ENCODE measurements at regions not wholly inside any gene's neighbourhood (a gene's known extent, or its start where the extent isn't known, plus 50 kb on each side); places are given as distances from the start of the nearest gene placed in this dataset.

GRCh38 chr5:82777106-82777505, 300.1 kb downstream of the TMEM167A start:
- DNase-seq = no peak
- intact Hi-C loops (cut with DNase I; ENCODE audit: low total_unique reads) = no loop called here
- H3K27me3 ChIP-seq = no peaks in the 10 kb centered on the region
- TF ChIP-seq, protein P1, sequence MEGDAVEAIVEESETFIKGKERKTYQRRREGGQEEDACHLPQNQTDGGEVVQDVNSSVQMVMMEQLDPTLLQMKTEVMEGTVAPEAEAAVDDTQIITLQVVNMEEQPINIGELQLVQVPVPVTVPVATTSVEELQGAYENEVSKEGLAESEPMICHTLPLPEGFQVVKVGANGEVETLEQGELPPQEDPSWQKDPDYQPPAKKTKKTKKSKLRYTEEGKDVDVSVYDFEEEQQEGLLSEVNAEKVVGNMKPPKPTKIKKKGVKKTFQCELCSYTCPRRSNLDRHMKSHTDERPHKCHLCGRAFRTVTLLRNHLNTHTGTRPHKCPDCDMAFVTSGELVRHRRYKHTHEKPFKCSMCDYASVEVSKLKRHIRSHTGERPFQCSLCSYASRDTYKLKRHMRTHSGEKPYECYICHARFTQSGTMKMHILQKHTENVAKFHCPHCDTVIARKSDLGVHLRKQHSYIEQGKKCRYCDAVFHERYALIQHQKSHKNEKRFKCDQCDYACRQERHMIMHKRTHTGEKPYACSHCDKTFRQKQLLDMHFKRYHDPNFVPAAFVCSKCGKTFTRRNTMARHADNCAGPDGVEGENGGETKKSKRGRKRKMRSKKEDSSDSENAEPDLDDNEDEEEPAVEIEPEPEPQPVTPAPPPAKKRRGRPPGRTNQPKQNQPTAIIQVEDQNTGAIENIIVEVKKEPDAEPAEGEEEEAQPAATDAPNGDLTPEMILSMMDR (IDR thresholded peaks at IDR 0.05) = no peak
- no peaks in the 10 kb centered on the region for H3K9me3 ChIP-seq
- no peaks in the 10 kb centered on the region for H3K36me3 ChIP-seq
- no peak overlapping the region for H3K4me3 ChIP-seq
- no peaks in the 10 kb centered on the region for H3K4me1 ChIP-seq
- H3K27ac ChIP-seq = no peak overlapping the region

- Histone ChIP-seq H3K27me3 (no peaks in the 10 kb centered on the region), H3K36me3 (no peaks in the 10 kb centered on the region), H3K4me1 (no peaks in the 10 kb centered on the region), H3K4me3 (no peak overlapping the region), H3K9me3 (no peaks in the 10 kb centered on the region), H3K27ac (no peak overlapping the region)
- intact Hi-C loops (cut with DNase I; ENCODE audit: low total_unique reads) = no loop called here
- no peak for DNase-seq
- TF ChIP-seq, protein P1 (IDR thresholded peaks at IDR 0.05) = no peak
Observed at GRCh38 chr5:82772281-82772680, 304.9 kb downstream of the TMEM167A start.

GRCh38 chr5:82766206-82766605, 311.0 kb downstream of the TMEM167A start:
- DNase-seq = no peak
- Histone ChIP-seq H3K9me3 (no peaks in the 10 kb centered on the region), H3K27me3 (no peaks in the 10 kb centered on the region), H3K36me3 (no peaks in the 10 kb centered on the region), H3K4me1 (no peaks in the 10 kb centered on the region), H3K4me3 (no peak overlapping the region), H3K27ac (no peak overlapping the region)
- intact Hi-C loops (cut with DNase I; ENCODE audit: low total_unique reads) = no loop called here
- TF ChIP-seq, protein P1 (IDR thresholded peaks at IDR 0.05) = no peak

DNA sequence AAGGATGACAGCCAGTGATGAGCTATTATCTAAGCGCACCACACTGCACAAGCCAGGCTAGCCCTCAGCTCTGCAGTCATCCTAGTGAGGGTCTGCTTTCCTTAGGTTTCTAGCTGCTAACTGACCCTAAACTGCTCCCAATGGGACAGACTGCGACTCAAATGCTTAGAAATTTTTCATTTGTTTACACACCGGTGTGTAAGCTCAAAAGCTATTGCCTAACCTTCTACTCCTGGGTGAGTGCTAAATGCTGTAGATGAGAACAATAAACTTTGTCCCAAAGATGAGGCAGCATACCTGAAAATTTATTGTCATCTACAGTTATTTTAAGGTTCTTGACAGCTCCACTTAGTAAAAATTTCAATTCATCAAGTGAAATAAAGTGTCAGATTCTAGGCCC, 311.4 kb downstream of the TMEM167A start:
- intact Hi-C loops (cut with DNase I; ENCODE audit: low total_unique reads) = no loop called here
- DNase-seq = no peak
- no peaks in the 10 kb centered on the region for H3K27me3 ChIP-seq
- H3K27ac ChIP-seq = no peak overlapping the region
- no peak overlapping the region for H3K4me3 ChIP-seq
- H3K36me3 ChIP-seq = no peaks in the 10 kb centered on the region
- no peaks in the 10 kb centered on the region for H3K9me3 ChIP-seq
- no peaks in the 10 kb centered on the region for H3K4me1 ChIP-seq
- TF ChIP-seq, protein P1 (IDR thresholded peaks at IDR 0.05) = no peak

DNA sequence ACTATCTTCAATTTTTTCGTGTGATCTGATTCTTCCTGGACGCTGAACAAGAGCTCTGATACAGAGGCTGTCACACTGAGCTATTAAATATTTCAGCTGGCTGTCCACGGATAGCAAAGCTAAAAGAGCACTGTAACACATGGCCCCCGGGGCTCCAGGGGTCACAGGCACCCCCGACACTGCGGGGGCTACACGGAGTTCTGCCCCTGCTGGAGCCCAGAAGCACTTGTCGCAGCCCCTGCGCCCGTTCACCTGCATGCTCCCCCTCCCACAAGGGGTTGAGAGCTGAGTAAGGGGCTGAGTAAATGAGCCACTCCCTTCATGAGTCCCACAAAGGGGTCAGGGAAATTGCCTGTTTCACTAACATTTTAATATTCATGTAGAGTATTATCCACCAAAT, 316.3 kb downstream of the TMEM167A start:
- Histone ChIP-seq H3K4me3 (no peak overlapping the region), H3K36me3 (no peaks in the 10 kb centered on the region), H3K27me3 (no peaks in the 10 kb centered on the region), H3K27ac (no peak overlapping the region), H3K9me3 (no peaks in the 10 kb centered on the region), H3K4me1 (peaks cover 0 to 4% (median 0%) of the 10 kb centered on the region in 4 donors)
- intact Hi-C loops (cut with DNase I; ENCODE audit: low total_unique reads) = no loop called here
- no peak for DNase-seq
- TF ChIP-seq, protein P1 (IDR thresholded peaks at IDR 0.05) = no peak

GRCh38 chr5:82758881-82759280, 318.3 kb downstream of the TMEM167A start:
- intact Hi-C loops (cut with DNase I; ENCODE audit: low total_unique reads) = no loop called here
- no peaks in the 10 kb centered on the region for H3K27me3 ChIP-seq
- H3K4me1 ChIP-seq = peaks cover 0 to 10% (median 0%) of the 10 kb centered on the region in 4 donors
- H3K4me3 ChIP-seq = no peak overlapping the region
- no peaks in the 10 kb centered on the region for H3K36me3 ChIP-seq
- no peak for DNase-seq
- H3K27ac ChIP-seq = no peak overlapping the region
- TF ChIP-seq, protein P1 (IDR thresholded peaks at IDR 0.05) = no peak
- H3K9me3 ChIP-seq = no peaks in the 10 kb centered on the region

All from tibial artery (tissue), 4 donors.